HL-60 (cell line): ENCODE measurements at regions not wholly inside any gene's neighbourhood (a gene's known extent, or its start where the extent isn't known, plus 50 kb on each side); places are given as distances from the start of the nearest gene placed in this dataset.

Source experiments
- DNase-seq, 2 experiments: peaks; one replicate each; pipeline ENCODE4 v3.0.0-alpha.2; 2010 to 2020; ENCODE audit warnings: low read depth in 1 of 2, low spot score in 1 of 2
- H3K27ac ChIP-seq: fragments of 250-450 bp; sonication (Bioruptor Pico); replicated peaks from 2 replicates; pipeline ENCODE4 v1.5.1; 2020; ENCODE audit warnings: mild to moderate bottlenecking, moderate library complexity
- H3K27me3 ChIP-seq: fragments of 250-450 bp; sonication (Bioruptor Pico); 2 replicates; pipeline ENCODE4 v1.5.1; 2021; ENCODE audit warnings: mild to moderate bottlenecking, moderate library complexity; ENCODE audit not compliant: insufficient read depth, poor library complexity, severe bottlenecking
- H3K4me3 ChIP-seq: replicated peaks from 2 replicates; pipeline ENCODE4 v1.5.1; 2011; ENCODE audit warnings: mild to moderate bottlenecking, control low read depth, low read length; ENCODE audit not compliant: insufficient read depth
- CTCF ChIP-seq: IDR thresholded peaks from one replicate; pipeline ENCODE4 v1.5.1; 2011; ENCODE audit warnings: low read length, control low read depth, inconsistent platforms; ENCODE audit not compliant: insufficient read depth
- GABPA ChIP-seq: IDR thresholded peaks from 2 replicates; pipeline ENCODE4 v1.6.1; 2012; ENCODE audit warnings: low read depth
- POLR2AphosphoS5 ChIP-seq: IDR thresholded peaks from 2 replicates; pipeline ENCODE4 v1.6.1; 2012; ENCODE audit warnings: low read depth
- REST ChIP-seq: IDR thresholded peaks from 2 replicates; pipeline ENCODE4 v1.6.1; 2012; ENCODE audit warnings: low read depth; ENCODE audit not compliant: insufficient replicate concordance
- SPI1 ChIP-seq: IDR thresholded peaks from 2 replicates; pipeline ENCODE4 v1.6.1; 2012; ENCODE audit warnings: low read depth, mild to moderate bottlenecking, borderline replicate concordance

- H3K27ac ChIP-seq = no peak overlapping the region
- no peak for TF ChIP-seq SPI1
- no peak for TF ChIP-seq POLR2AphosphoS5
- no peak for TF ChIP-seq GABPA
- no peak for TF ChIP-seq REST
- DNase-seq = no peak
Observed at GRCh38 chr18:70496353-70497294, 207.8 kb downstream of the SOCS6 start.

GRCh38 chr18:70494524-70494923, 205.7 kb downstream of the SOCS6 start:
- Histone ChIP-seq H3K4me3 (no peak overlapping the region), H3K27ac (no peak overlapping the region), H3K27me3 (peaks cover 5% of the 10 kb centered on the region)
- no peak for DNase-seq
- TF ChIP-seq POLR2AphosphoS5 = no peak
- no peak for TF ChIP-seq SPI1
- TF ChIP-seq GABPA = no peak
- no peak for TF ChIP-seq REST
- TF ChIP-seq CTCF = no peak

More at GRCh38 chr18:70496353-70497294, 207.8 kb downstream of the SOCS6 start:
- Histone ChIP-seq H3K4me3 (no peak overlapping the region), H3K27me3 (peaks cover 8% of the 10 kb centered on the region)

GRCh38 chr18:70493461-70493860, 204.6 kb downstream of the SOCS6 start:
- DNase-seq = no peak
- H3K27ac ChIP-seq = no peak overlapping the region
- peaks cover 5% of the 10 kb centered on the region for H3K27me3 ChIP-seq
- no peak for TF ChIP-seq POLR2AphosphoS5
- TF ChIP-seq REST = no peak
- no peak for TF ChIP-seq CTCF
- TF ChIP-seq SPI1 = no peak
- TF ChIP-seq GABPA = no peak
- no peak overlapping the region for H3K4me3 ChIP-seq
